NCI-H2107 treated with DMSO at 0.1 percent for 48 hours (cell line): ENCODE measurements at regions not wholly inside any gene's neighbourhood (a gene's known extent, or its start where the extent isn't known, plus 50 kb on each side); places are given as distances from the start of the nearest gene placed in this dataset.

ENCODE experiments used
- DNase-seq: peaks from one replicate; lab custom pipeline; 2025; ENCODE audit not compliant: unreplicated experiment; lab: John Stamatoyannopoulos, UW

DNA sequence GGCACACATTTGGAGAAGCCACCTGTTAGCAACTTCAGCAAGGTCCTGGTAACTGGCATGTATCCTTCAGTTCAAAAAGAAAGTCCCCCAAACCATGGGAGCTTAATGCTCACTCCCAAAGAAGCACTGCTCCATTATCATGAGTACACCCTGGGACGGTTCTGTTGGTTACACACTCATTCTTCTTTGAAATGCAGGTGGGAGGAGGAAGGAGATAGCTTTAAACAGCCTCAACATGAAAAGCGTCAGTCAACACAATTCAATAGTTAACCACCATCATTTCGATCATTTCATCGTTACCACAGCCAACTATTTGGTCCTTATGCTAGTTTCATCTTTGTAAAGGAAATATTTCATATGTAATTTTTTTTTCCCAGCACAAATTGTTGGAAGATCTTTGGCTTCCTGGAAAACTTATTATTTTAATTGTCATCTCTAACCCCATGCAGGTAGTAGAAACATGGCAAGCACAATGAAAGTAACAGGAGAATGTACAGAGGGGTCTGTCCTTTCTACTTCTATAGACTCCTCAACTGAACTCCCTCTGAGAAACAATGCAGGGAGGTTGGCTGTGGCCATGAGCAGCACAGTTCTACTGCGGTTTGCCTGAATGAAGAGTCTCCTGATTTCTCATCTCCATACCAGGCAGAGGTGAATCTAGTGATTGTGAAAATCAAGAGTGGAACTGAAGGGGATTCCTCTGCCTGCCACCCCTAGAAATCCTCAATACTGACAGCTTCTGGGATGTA, 196.4 kb upstream of the FOXN3 start:
- DNase-seq, result no peak

DNA sequence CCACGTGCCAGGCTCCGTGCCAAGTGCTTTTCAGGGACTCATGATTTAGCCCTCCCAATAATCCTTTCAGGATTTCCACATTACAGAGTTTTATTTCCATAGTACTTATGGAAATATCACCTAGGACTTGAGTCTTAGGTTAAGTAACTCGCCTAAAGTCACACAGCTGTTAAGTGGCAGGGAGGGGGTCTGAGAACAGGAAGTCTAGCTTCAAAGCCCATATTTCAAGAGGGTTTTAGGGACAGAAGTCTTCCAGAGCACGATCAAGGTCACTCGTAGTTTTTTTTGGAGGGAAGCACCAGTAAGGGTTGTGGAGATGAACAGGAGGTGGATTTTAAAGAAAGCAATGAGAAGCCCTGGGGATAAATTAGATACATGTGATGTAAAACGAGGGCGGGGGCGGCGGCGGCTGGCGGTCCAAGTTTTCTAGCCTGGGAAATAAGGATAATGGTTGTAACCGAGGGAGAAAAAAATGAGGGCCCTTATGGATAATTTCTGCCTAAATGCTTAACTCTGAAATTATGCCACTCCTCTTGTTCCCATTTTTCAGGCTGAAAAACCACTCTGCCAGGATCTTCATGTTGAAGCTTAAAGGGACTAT, 192.6 kb upstream of the FOXN3 start:
- no peak for DNase-seq

DNA sequence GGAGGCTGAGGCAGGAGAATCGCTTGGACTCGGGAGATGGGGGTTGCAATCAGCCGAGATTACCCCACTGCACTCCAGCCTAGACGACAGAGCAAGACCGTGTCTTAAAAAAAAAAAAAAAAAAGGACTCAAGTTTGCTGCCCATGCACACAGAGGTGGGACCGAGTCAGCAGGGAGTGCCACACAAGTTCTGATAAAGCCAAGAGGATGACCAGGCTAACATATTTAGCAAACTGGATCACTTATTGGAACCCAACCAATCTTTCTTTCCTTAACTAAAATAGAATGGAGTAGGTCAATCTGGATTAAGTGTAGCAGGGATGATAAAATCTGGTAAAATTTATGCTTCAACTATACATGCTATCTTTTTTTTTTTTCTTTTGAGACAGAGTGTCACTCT, 190.4 kb upstream of the FOXN3 start:
- no peak for DNase-seq

DNA sequence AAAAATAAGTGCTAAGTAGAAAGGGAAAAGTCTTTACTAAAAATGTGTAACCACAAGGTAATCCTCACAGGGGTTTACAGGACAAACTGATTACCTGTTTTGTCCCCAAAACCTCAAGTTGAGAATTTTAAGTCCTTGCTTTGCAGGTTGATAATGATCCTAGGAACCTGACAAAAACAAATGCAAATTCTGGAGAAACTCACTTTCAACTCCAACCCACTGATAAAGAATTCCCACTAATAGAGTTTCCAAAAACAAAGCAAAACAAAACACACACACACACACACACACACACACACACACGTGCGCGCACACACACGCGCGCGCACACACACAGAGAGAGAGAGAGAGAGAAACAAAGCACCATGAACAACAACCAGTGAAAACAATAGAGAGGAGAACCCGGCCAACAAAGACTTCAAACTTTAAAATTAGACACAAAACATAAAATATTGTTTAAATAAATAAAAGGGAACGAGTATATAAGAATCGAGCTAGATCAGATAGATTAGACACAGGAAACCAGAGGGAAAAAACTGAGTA, 187.0 kb upstream of the FOXN3 start:
- no peak for DNase-seq

DNA sequence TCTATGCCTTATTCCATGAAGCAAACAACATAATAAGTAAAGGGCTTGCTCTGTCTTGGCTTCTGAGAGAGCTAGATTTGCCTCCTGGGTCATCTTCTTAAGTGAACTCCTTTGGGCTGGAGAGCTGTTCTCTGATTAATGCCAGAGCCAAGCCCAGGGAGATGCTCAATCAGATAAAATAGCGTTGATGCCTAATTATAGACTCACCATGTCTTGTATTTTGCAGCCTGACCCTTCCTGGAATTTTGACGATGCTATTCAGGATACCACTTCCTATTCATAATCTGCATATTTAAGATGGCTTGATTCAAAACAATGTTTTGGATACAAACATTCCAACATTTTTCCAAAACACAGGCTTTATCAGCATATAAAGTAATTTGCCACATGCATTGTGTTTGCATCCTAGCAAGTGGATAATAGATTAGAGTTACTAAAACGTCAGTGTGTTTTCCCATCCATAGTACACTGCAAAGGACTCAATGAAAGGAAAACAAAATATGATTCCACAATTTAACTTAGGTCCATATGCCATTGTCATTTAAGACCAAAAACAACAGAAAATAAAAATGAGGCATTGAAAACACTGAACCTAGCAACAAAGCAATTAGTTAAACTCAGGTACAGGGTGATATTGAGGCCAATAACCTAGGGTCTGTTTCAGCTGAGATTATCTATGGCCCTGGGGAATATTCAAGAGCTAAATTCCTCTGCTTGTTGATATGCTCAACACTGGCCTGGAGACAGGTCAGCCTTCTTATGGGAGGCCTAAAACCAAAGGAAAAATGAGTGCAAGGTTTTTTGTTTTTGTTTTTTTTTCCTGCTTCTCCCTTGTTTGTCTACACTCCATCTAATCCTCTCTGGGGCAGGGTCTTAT, 184.2 kb upstream of the FOXN3 start:
- no peak for DNase-seq

DNA sequence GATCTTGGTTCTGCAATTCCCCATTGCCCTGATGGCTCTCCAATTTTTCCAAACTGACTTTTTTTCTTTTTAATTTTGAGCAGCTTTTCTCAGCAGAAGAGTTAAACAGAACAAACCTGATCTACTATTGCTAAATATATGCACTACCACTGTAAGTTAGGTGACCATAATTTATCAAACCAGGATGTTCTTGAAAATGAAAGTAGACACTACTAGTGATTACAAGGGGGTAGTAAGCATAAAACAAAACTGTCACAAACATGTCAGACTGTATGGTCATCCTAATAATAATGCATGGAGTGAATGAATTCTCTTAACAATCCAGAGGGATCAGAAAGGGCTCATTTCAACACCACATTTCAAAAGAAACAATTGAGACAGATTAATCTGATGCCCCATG, 183.0 kb upstream of the FOXN3 start:
- DNase-seq, result no peak

DNA sequence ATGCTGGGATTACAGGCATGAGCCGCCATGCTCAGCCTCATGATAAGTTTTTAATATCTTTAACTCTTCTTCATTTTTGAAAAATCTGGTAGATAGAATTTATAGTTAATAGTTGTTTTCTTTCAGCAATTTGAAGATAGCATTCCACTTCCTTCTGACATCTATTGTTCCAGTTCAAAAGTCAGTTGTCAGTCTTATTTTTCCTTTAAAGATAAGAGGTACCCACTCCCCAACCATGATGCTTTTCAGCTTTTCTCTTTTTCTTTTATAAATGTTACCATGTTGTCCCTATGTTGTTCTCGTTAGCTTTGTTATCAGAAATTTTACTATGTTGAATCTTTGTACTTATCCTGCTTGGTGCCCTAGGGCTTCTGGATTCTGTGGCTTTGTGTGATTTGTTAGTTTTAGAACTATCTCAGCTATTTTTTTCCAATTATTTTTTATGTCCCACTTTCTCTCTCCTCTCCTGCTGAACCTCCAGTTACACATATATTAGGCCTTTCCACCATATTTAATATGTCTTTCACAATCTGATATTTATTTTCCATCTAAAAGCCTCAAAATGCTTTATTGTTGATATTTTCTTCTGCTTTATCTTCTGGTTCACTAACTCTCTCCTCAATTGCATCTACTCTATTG, 181.6 kb upstream of the FOXN3 start:
- no peak for DNase-seq

DNA sequence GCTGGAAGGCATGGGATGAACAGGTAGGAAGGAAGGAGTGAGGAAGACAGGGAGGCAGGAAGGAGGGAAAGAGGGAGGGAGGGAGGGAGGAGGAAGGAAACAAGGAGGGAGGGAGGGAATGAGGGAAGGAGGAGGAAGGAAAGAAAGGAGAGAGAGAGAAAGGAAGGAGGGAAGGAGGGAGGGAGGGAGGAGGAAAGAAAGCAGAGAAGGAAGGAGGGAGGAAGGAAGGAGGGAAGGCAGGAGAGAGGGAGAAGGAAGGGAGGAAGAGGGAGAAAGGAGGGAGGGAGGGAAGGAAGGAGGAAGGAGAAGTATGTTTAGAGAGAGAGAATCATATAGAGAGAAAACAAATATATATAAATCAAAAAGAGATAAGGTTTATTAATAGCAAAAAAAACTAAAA, 175.9 kb upstream of the FOXN3 start:
- no peak for DNase-seq

DNA sequence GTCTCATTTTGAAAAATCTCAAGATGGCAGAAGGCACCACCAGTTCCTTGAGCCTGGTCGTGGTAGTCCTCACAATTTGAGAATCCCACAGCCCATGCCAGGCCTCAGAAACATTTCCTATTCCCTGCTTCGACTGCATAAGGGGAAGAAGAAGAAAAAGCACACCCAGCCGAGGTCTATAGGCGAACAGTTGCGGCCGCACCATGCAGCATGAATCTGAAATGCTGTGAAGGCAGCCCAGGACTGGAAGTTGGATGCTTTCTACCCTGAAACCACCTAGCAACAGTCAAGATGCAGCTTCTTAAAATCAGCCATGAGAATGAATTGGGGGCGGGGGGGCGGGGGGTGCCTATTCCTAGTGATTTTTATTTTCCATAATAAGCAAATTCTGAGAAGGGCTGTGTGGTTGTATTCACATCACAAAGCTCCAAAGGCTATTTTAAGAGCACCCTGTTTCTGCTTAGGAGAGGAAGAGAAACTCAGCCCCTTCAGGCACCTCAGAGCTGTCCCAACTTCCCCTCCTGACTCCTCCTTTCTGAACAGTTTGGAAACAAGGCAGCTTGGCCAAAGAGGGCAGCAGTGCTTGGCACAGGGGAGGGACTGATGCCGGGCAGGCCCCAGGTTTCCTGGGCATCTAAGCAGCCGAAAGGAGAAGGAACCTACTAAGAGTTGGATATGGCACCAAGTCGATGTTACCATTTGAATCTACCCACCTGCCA, 172.5 kb upstream of the FOXN3 start:
- DNase-seq, result no peak

DNA sequence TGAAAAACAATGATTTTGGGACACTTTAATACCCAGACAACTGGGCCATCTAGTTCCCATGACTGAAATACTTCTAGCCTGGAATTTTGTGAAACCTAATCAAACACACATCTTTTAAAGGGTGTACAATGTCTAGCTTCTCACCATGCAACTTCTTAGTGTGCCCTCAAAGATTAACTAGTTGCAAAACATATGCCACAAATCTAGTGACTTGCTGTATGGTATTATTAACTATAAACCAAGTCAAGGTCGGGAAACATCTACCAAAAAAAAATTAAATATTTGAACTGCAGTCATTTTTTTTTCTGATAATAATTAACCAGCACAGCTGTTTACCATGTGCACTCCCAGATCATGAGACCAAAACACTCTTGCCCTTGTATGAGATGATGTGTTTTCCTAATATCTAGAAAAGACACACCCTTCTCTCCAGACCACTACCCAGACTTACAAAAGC, 171.8 kb upstream of the FOXN3 start:
- DNase-seq, result no peak

DNA sequence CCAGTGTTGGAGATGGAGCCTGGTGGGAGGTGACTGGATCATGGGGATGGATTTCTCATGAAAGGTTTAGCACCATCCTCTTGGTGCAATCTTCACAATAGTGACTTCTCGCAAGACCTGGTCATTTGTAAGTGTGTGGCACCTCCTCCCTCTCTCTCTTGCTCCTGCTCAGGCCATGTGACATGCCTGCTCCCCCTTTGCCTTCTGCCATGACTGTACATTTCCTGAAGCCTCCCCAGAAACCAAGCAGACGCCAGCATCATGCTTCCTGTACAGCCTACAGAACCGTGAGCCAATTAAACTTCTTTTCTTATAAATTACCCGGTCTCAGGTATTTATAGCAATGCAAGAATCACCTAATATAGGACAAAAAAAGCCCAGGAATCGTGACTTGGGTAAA, 171.0 kb upstream of the FOXN3 start:
- DNase-seq, result no peak

DNA sequence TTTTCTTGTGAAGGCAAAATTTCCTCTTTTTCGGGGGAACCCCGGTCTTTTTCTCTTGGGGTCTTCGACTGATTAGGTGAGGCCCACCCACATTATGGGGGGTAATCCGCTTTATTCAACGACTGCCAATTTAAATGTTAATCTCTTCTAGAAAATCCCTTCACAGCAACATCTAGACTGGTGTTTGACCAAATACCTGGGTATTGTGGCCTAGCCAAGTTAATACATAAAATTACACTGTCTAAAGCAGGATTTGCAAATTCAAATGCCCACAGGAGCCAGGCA, 170.0 kb upstream of the FOXN3 start:
- DNase-seq, result no peak

DNA sequence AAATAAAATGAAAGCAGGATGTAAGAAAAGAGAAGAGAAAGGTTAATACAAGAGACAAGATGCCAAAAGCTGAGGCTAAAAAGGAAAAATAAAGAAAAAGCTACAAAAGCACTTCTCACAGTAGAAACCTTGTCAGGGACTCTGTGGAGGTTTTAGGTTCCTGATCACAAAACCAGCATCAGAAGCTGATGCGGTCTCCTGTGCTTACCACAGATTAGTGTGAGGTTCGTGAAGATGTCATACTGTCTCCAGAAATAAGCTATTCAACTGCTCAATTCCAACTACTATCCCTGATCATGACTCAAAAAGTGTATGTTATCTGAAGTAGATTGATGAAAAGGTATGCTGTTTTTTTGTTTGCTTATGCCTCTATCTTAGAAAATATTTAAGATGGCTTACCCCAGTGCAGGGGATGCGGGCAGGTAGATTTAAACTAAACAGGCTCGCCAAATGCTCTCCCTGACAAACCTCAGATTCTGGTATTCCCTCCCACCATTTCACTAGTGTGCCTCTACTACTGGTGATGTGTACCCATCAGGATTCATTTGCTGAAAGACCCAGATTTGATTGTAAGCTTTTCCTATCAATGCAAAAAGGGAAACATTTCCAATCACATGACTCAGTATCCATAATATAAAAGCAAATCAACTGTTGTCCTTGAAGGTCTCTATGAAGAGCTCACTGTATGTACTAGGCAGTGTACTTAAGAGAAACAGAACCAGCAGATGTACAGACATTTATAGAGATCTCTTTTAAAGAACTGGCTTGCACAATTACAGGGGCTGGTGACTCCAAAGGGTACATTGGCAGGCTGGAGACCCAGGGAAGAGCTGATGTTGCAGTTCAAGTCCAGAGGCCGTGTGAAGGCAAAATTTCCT, 169.5 kb upstream of the FOXN3 start:
- no peak for DNase-seq

DNA sequence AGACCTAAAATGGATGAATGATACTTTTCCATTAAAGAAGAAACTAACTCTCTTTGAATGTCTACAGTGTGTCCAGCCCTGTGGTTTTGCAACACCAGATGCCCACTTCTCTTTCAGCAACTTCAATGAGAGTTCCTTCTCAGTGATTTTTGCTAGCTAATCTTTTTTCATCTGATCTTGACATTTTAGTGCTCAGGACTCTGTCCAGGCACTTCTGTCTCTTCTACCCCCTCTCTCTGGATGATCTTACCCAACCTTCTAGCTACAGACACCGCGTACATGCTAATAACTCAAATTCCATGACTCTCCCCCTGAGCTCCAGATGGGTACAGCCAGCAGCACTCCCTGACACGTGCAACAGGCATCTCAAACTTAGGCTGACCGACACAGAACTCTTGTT, 161.1 kb upstream of the FOXN3 start:
- DNase-seq, result no peak

DNA sequence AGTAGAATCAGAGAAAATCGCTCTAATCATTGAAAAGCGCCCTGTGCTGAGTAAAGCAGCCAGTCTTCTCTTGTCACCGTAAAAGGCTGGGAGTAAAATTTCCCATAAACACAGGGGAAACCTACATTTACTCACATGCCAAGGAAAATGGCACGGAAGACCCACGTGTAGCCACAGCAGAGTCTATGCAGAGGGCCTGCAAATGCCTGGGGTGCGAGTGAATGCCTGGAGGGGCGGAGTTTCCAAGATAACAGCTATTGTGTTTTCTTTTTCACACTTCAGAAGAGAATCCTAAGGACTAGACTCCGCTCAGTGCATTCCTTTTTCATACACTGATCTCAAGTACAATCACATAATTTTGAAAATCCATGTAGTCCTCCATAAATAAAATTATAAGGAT, 159.9 kb upstream of the FOXN3 start:
- no peak for DNase-seq

DNA sequence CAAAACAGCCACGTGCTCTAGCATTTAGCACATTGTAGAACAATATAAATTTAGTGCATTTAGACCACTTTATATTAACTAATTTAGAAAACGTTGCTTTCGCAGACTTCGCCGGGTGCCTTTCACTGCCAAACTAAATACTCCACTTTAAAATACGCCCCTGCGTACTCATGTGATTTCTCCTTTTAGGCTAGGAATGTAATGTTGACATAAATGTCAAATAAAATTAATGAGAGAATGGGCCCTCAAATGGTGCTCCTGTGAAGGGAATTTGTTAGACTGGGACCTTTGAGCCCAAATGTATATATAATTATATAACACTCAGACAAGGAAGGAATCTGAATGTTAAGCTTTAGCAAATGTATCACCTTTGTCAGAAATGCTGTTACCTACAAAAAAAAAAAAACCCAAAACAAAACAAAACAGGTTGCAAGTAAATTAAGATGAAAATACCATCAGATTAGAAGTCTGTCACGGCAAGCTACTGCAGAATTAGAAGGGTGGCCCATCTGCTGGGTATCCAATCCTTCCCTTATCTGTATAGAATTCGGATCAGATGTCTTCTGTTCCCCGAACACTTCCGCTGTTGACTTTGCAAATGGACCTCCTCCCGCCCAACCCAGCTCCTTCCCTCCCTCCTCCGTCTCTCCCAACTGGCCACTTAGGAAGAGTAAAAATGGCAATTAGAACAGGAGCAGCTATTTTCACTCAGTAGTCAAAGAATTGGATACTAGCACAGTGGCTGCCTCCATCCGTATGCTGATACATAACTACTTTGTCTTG, 159.3 kb upstream of the FOXN3 start:
- no peak for DNase-seq

DNA sequence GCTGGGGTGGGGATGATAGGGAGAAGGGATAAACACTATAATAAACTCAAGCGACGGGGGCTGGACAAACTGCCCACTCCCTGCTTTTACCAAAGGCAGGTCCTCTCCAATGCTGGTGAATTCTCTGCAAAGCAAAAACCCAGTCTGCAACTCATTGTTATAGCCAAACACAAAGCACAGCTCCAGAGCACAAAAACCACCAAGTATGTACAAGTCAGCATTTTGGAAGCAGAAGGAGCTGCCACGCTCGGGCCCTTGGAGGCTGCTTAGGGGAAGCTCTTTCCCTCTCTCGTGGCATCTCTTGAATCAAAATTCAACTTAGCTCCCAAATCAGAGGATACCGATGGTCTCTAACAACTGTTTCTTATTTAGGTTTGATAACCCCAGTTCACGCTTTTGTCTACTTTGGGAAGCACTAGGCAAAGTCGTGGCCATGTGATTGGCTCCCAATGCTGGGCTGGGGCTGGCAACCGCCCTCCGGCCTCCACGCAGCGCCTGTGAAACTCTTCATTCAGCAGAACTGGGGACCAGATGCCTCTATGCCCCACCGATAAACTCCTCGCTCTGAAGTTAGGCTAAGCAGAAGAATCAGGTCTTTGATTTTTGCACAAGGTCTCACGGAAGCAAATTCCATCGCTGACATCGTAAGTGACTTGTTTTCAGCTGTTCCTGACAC, 158.5 kb upstream of the FOXN3 start:
- DNase-seq, result no peak

DNA sequence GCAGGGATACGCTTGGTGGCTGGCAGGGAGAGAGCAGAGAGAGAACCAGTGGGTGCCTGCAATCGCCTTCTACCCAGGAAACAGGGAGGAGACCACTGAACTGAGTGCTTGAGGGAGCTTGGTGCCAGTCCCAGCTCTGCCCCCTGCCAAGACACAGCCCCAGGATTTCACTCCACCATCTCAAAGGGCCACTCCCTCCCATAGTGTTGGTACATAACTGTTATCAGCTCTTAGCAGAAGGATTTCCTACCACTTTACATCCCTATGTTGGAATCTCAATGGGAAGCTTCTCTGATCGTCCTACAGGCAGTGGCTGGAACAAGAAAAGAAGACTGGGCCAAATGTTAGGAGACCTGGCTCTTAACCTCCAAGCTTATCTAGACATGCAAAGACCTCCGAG, 157.4 kb upstream of the FOXN3 start:
- no peak for DNase-seq

DNA sequence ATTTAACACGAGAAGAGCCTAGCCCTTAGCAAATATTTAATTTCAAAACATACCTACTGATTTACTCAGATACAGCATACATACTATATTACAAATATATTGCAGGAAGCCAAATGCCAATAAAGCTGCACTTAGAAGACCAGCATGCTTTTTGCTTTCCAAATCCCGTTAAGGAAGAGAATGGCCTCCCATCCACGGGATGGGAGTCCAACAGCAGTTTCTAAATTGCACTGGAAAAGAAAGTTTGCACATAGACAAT, 156.3 kb upstream of the FOXN3 start:
- no peak for DNase-seq
